Stimulated activated CD4-positive, alpha-beta T cell treated with anti-CD3 and anti-CD28 coated beads, Interleukin-12 subunit alpha, Interleukin-12 subunit beta, amount 100 ng/mL, for 48 hours (primary cell): ENCODE measurements at regions not wholly inside any gene's neighbourhood (a gene's known extent, or its start where the extent isn't known, plus 50 kb on each side); places are given as distances from the start of the nearest gene placed in this dataset.

Experiments used
- DNase-seq, 3 donors: peaks; one replicate each; pipeline ENCODE4 v3.0.0-alpha.2; 2020; ENCODE audit warnings: low read depth in 2 of 3, low spot score in 1 of 3

- no peak for DNase-seq
These were observed 63.4 kb upstream of the RNF38 start for GRCh38 chr9:36463467-36463866.

GRCh38 chr9:36462245-36462644 is 62.2 kb upstream of the RNF38 start:
- DNase-seq, result no peak

- DNase-seq, result no peak
These were observed 61.3 kb upstream of the RNF38 start for GRCh38 chr9:36461323-36461722.

GRCh38 chr9:36458430-36458915 is 58.4 kb upstream of the RNF38 start:
- peak; percentile 61 to 79 (median 69) for DNase-seq

GRCh38 chr9:36457836-36458429 is 57.9 kb upstream of the RNF38 start:
- no peak for DNase-seq

- no peak for DNase-seq
These were observed 56.5 kb upstream of the RNF38 start for GRCh38 chr9:36456480-36457065.

GRCh38 chr9:36451949-36452348 is 51.9 kb upstream of the RNF38 start:
- no peak for DNase-seq

- peak in 1 of 3 donors; percentile 19 for DNase-seq
These were observed 50.2 kb upstream of the RNF38 start for GRCh38 chr9:36450110-36450732.
